ENCODE measurements at regions not wholly inside any gene's neighbourhood (a gene's known extent, or its start where the extent isn't known, plus 50 kb on each side); places are given as distances from the start of the nearest gene placed in this dataset.

GRCh38 chr10:91088300-91089140 lies 131.9 kb upstream of the PCGF5 start:
- Histone ChIP-seq H3K9me3 (peaks cover 0 to 12% (median 7%) of the 10 kb centered on the region in 4 donors), H3K4me3 (no peak overlapping the region), H3K36me3 (no peaks in the 10 kb centered on the region), H3K27me3 (no peaks in the 10 kb centered on the region), H3K27ac (no peak overlapping the region), H3K4me1 (peaks cover 0 to 11% (median 0%) of the 10 kb centered on the region in 4 donors)
- no peak for TF ChIP-seq EP300 (IDR thresholded peaks at IDR 0.05)
- TF ChIP-seq POLR2AphosphoS5 (IDR thresholded peaks at IDR 0.05), result no peak
- no peak for TF ChIP-seq POLR2A (IDR thresholded peaks at IDR 0.05)
- TF ChIP-seq, protein P1, sequence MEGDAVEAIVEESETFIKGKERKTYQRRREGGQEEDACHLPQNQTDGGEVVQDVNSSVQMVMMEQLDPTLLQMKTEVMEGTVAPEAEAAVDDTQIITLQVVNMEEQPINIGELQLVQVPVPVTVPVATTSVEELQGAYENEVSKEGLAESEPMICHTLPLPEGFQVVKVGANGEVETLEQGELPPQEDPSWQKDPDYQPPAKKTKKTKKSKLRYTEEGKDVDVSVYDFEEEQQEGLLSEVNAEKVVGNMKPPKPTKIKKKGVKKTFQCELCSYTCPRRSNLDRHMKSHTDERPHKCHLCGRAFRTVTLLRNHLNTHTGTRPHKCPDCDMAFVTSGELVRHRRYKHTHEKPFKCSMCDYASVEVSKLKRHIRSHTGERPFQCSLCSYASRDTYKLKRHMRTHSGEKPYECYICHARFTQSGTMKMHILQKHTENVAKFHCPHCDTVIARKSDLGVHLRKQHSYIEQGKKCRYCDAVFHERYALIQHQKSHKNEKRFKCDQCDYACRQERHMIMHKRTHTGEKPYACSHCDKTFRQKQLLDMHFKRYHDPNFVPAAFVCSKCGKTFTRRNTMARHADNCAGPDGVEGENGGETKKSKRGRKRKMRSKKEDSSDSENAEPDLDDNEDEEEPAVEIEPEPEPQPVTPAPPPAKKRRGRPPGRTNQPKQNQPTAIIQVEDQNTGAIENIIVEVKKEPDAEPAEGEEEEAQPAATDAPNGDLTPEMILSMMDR (IDR thresholded peaks at IDR 0.05), result peak in 1 of 7 experiments; percentile 13
- intact Hi-C loops (cut with DNase I; ENCODE audit: low total_unique reads), result no loop called here
- 27 to 53% (median 37%) methylated on average over 7 of the region's 7 CpGs for WGBS, 5 donors
- DNase-seq, result peak in 1 of 2 donors; percentile 20

GRCh38 chr10:91090761-91091529 lies 129.5 kb upstream of the PCGF5 start:
- no peaks in the 10 kb centered on the region for H3K27me3 ChIP-seq
- H3K4me3 ChIP-seq, result no peak overlapping the region
- no peak for TF ChIP-seq EP300 (IDR thresholded peaks at IDR 0.05)
- no peak for TF ChIP-seq POLR2AphosphoS5 (IDR thresholded peaks at IDR 0.05)
- no peak for TF ChIP-seq POLR2A (IDR thresholded peaks at IDR 0.05)
- TF ChIP-seq, protein P1 (IDR thresholded peaks at IDR 0.05), result no peak
- no peak overlapping the region for H3K27ac ChIP-seq
- WGBS, 5 donors, result 42 to 56% (median 56%) methylated on average over 5 of the region's 5 CpGs
- no peaks in the 10 kb centered on the region for H3K36me3 ChIP-seq
- intact Hi-C loops (cut with DNase I; ENCODE audit: low total_unique reads), result loop anchor here (10.0 kb wide), 1 partner anchor 154 kb away; no protein-coding TSS in a partner anchor
- peaks cover 0 to 15% (median 11%) of the 10 kb centered on the region in 4 donors for H3K9me3 ChIP-seq
- DNase-seq, result peak in 1 of 2 donors; percentile 15
- H3K4me1 ChIP-seq, result peaks cover 0 to 11% (median 0%) of the 10 kb centered on the region in 4 donors

DNA sequence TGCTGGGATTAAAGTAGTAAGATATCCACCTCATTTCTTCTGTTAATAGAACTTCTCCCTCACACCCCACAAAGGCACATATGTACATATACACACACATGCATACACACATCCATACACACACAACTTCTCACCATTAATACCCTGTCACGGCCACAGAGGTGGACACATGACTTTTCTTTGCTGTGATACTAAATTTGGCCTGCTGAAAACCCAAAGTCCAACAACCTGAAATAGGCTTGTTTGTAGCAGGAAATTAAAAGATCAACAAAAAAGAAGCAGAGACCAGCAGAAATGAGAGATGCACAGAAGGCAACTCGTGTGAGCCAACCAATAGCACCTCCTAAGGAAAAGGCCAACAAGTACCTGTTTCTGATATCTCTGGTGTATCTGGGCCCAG lies 128.7 kb upstream of the PCGF5 start:
- TF ChIP-seq EP300 (IDR thresholded peaks at IDR 0.05) (no peak), POLR2A (IDR thresholded peaks at IDR 0.05) (no peak), POLR2AphosphoS5 (IDR thresholded peaks at IDR 0.05) (no peak)
- TF ChIP-seq, protein P1 (IDR thresholded peaks at IDR 0.05), result no peak

DNA sequence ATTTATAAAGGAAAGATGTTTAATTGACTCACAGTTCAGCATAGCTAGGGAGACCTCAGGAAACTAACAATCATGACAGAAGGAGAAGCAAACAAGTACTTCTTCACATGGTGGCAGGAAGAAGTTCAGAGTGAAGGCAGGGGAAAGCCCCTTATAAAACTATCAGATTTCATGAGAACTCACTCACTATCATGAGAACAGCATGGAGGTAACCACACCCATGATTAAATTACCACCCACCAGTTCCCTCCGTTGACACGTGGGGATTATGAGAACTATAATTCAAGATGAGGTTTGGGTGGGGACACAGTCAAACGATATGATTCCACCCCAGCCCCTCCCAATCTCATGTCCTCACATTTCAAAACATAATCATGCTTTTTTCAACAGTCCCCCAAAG lies 124.2 kb upstream of the PCGF5 start:
- Histone ChIP-seq H3K4me3 (no peak overlapping the region), H3K27ac (no peak overlapping the region), H3K27me3 (no peaks in the 10 kb centered on the region), H3K9me3 (peaks cover 2 to 34% (median 22%) of the 10 kb centered on the region in 4 donors), H3K4me1 (no peaks in the 10 kb centered on the region), H3K36me3 (no peaks in the 10 kb centered on the region)
- DNase-seq, result no peak
- 56 to 76% (median 68%) methylated on average over 3 of the region's 3 CpGs for WGBS, 5 donors
- TF ChIP-seq, protein P1 (IDR thresholded peaks at IDR 0.05), result no peak
- no peak for TF ChIP-seq POLR2AphosphoS5 (IDR thresholded peaks at IDR 0.05)
- no peak for TF ChIP-seq EP300 (IDR thresholded peaks at IDR 0.05)
- TF ChIP-seq POLR2A (IDR thresholded peaks at IDR 0.05), result no peak
- intact Hi-C loops (cut with DNase I; ENCODE audit: low total_unique reads), result loop anchor here (10.0 kb wide), 1 partner anchor 149 kb away; no protein-coding TSS in a partner anchor

More for the DNA sequence above, 128.7 kb upstream of the PCGF5 start:
- H3K27me3 ChIP-seq, result no peaks in the 10 kb centered on the region
- no peaks in the 10 kb centered on the region for H3K36me3 ChIP-seq
- no peak overlapping the region for H3K27ac ChIP-seq
- H3K4me3 ChIP-seq, result no peak overlapping the region
- 83 to 91% (median 90%) methylated on average over 2 of the region's 2 CpGs for WGBS, 5 donors
- DNase-seq, result no peak
- H3K4me1 ChIP-seq, result peaks cover 0 to 11% (median 0%) of the 10 kb centered on the region in 4 donors
- intact Hi-C loops (cut with DNase I; ENCODE audit: low total_unique reads), result loop anchor here (10.0 kb wide), 1 partner anchor 153 kb away; no protein-coding TSS in a partner anchor
- peaks cover under 1 to 15% (median 12%) of the 10 kb centered on the region in 4 donors for H3K9me3 ChIP-seq
